ENCODE measurements at regions not wholly inside any gene's neighbourhood (a gene's known extent, or its start where the extent isn't known, plus 50 kb on each side); places are given as distances from the start of the nearest gene placed in this dataset.
"Not testable (repeated sequence)": the region's sequence is repeated elsewhere in the genome, so short reads cannot be mapped to it uniquely, and the experiment has no call there.

DNA sequence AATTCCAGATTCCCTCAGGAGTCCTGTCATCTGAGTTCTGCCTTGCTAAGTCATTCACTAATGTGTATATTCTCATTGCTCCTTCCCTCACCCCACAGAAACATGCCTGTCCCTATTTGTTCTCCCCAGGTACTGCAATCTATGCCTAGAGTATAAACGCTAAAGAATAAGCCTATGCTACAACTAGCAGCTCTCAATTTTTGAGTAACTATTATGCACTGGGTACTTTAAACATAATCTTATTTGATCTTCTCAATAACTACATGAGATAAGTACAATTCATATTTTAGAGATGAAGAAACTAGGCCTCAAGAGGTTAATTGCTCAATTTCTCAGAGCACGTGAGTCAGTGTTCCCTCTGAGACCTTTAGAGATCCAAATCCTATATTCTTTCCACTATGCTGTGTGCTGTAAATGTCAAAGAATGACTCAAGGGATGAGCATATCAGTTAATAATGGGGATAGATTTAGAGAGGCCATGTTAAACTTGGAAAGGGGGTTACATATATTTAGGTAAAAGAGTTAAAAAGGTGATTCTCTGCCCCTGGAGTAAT, 423.8 kb upstream of the ADGRB3 start:
- ChIA-PET POLR2A (no interaction called here), CTCF (no interaction called here)
- ATAC-seq (ENCODE audit: poor library complexity), result no peak
- Histone ChIP-seq H3K4me3 (ENCODE audit: low read length) (no peak overlapping the region), H3K27ac (ENCODE audit: low read depth in 1 of 2, low read length in 2 of 2) (no peak overlapping the region), H3K36me3 (ENCODE audit: insufficient read depth, low read length) (no peaks in the 10 kb centered on the region), H3K27me3 (ENCODE audit: control insufficient read depth in 1 of 2, insufficient read depth in 2 of 2, low read length in 2 of 2) (no peaks in the 10 kb centered on the region), H3K4me1 (ENCODE audit: insufficient read depth, low read length) (no peaks in the 10 kb centered on the region), H3K9me3 (ENCODE audit: control insufficient read depth in 1 of 2, insufficient read depth in 1 of 2, low read length in 2 of 2) (no peaks in the 10 kb centered on the region)
- DNase-seq, result no peak
- Mint-ChIP-seq H3K4me3 (no peak overlapping the region), H3K27me3 (no peaks in the 10 kb centered on the region), H3K36me3 (ENCODE audit: low read depth) (no peaks in the 10 kb centered on the region), H3K9me3 (peaks cover 19% of the 10 kb centered on the region), H3K4me1 (ENCODE audit: low read depth) (no peaks in the 10 kb centered on the region), H3K27ac (no peak overlapping the region)
- intact Hi-C loops (cut with DNase I, micrococcal nuclease), result no loop called here
- no peak for TF ChIP-seq CTCF (IDR thresholded peaks at IDR 0.05)

GRCh38 chr6:68207612-68208011, 427.5 kb upstream of the ADGRB3 start:
- H3K4me1 ChIP-seq (ENCODE audit: insufficient read depth, low read length); H3K4me3 Mint-ChIP-seq; H3K9me3 ChIP-seq (ENCODE audit: control insufficient read depth in 1 of 2, insufficient read depth in 1 of 2, low read length in 2 of 2); H3K4me3 ChIP-seq (ENCODE audit: low read length); ATAC-seq (ENCODE audit: poor library complexity); intact Hi-C loops (cut with DNase I, micrococcal nuclease); H3K27me3 Mint-ChIP-seq; H3K4me1 Mint-ChIP-seq (ENCODE audit: low read depth); DNase-seq; H3K27ac ChIP-seq (ENCODE audit: low read depth in 1 of 2, low read length in 2 of 2); H3K36me3 Mint-ChIP-seq (ENCODE audit: low read depth); H3K9me3 Mint-ChIP-seq; H3K27ac Mint-ChIP-seq; H3K27me3 ChIP-seq (ENCODE audit: control insufficient read depth in 1 of 2, insufficient read depth in 2 of 2, low read length in 2 of 2); H3K36me3 ChIP-seq (ENCODE audit: insufficient read depth, low read length); POLR2A ChIA-PET; CTCF ChIA-PET: not testable (repeated sequence)

- no peaks in the 10 kb centered on the region for H3K27me3 Mint-ChIP-seq
- DNase-seq, result no peak
- no peak for TF ChIP-seq CTCF (IDR thresholded peaks at IDR 0.05)
- Histone ChIP-seq H3K9me3 (ENCODE audit: control insufficient read depth in 1 of 2, insufficient read depth in 1 of 2, low read length in 2 of 2) (peaks cover 0 to 5% of the 10 kb centered on the region in 2 experiments), H3K27me3 (ENCODE audit: control insufficient read depth in 1 of 2, insufficient read depth in 2 of 2, low read length in 2 of 2) (no peaks in the 10 kb centered on the region), H3K27ac (ENCODE audit: low read depth in 1 of 2, low read length in 2 of 2) (no peak overlapping the region), H3K4me3 (ENCODE audit: low read length) (no peak overlapping the region), H3K4me1 (ENCODE audit: insufficient read depth, low read length) (no peaks in the 10 kb centered on the region), H3K36me3 (ENCODE audit: insufficient read depth, low read length) (no peaks in the 10 kb centered on the region)
- ChIA-PET CTCF (no interaction called here), POLR2A (no interaction called here)
- no peaks in the 10 kb centered on the region for H3K4me1 Mint-ChIP-seq (ENCODE audit: low read depth)
- H3K27ac Mint-ChIP-seq, result no peak overlapping the region
- ATAC-seq (ENCODE audit: poor library complexity), result no peak
- H3K9me3 Mint-ChIP-seq, result peaks cover 12% of the 10 kb centered on the region
- intact Hi-C loops (cut with DNase I, micrococcal nuclease), result no loop called here
- no peaks in the 10 kb centered on the region for H3K36me3 Mint-ChIP-seq (ENCODE audit: low read depth)
- H3K4me3 Mint-ChIP-seq, result no peak overlapping the region
Observed at GRCh38 chr6:68200929-68201328, 434.2 kb upstream of the ADGRB3 start.

GRCh38 chr6:68197356-68197755, 437.7 kb upstream of the ADGRB3 start:
- TF ChIP-seq CTCF (IDR thresholded peaks at IDR 0.05), result no peak
- intact Hi-C loops (cut with DNase I, micrococcal nuclease), result no loop called here
- no peak overlapping the region for H3K27ac Mint-ChIP-seq
- H3K9me3 Mint-ChIP-seq, result peaks cover 12% of the 10 kb centered on the region
- Histone ChIP-seq H3K27ac (ENCODE audit: low read depth in 1 of 2, low read length in 2 of 2) (no peak overlapping the region), H3K9me3 (ENCODE audit: control insufficient read depth in 1 of 2, insufficient read depth in 1 of 2, low read length in 2 of 2) (peaks cover 0 to 9% of the 10 kb centered on the region in 2 experiments), H3K36me3 (ENCODE audit: insufficient read depth, low read length) (no peaks in the 10 kb centered on the region), H3K4me1 (ENCODE audit: insufficient read depth, low read length) (no peaks in the 10 kb centered on the region), H3K27me3 (ENCODE audit: control insufficient read depth in 1 of 2, insufficient read depth in 2 of 2, low read length in 2 of 2) (no peaks in the 10 kb centered on the region), H3K4me3 (ENCODE audit: low read length) (no peak overlapping the region)
- POLR2A ChIA-PET, result no interaction called here
- H3K4me3 Mint-ChIP-seq, result no peak overlapping the region
- no peak for DNase-seq
- no peaks in the 10 kb centered on the region for H3K4me1 Mint-ChIP-seq (ENCODE audit: low read depth)
- no peaks in the 10 kb centered on the region for H3K27me3 Mint-ChIP-seq
- no peaks in the 10 kb centered on the region for H3K36me3 Mint-ChIP-seq (ENCODE audit: low read depth)
- no peak for ATAC-seq (ENCODE audit: poor library complexity)
- CTCF ChIA-PET, result interaction anchor here (1.1 kb wide), 1 partner anchor 69 kb away, joined by 3 read pairs; no protein-coding TSS in a partner anchor
